GM10266 (cell line): ENCODE measurements at regions not wholly inside any gene's neighbourhood (a gene's known extent, or its start where the extent isn't known, plus 50 kb on each side); places are given as distances from the start of the nearest gene placed in this dataset.
A peak's percentile ranks its signal among the peaks of the same experiment; 100 is the strongest.

Experiments used
- DNase-seq: peaks from one replicate; pipeline ENCODE4 v3.0.0; 2012; ENCODE audit errors: extremely low spot score
- TF ChIP-seq, protein P1 (sequence below): IDR thresholded peaks from 2 replicates; pipeline ENCODE4 v1.5.1; 2012; ENCODE audit warnings: mild to moderate bottlenecking, low read depth; ENCODE audit not compliant: control insufficient read depth, insufficient read depth; ENCODE audit errors: missing control alignments

GRCh38 chr1:199151634-199152425 is 513.0 kb downstream of the PTPRC start:
- TF ChIP-seq, protein P1, sequence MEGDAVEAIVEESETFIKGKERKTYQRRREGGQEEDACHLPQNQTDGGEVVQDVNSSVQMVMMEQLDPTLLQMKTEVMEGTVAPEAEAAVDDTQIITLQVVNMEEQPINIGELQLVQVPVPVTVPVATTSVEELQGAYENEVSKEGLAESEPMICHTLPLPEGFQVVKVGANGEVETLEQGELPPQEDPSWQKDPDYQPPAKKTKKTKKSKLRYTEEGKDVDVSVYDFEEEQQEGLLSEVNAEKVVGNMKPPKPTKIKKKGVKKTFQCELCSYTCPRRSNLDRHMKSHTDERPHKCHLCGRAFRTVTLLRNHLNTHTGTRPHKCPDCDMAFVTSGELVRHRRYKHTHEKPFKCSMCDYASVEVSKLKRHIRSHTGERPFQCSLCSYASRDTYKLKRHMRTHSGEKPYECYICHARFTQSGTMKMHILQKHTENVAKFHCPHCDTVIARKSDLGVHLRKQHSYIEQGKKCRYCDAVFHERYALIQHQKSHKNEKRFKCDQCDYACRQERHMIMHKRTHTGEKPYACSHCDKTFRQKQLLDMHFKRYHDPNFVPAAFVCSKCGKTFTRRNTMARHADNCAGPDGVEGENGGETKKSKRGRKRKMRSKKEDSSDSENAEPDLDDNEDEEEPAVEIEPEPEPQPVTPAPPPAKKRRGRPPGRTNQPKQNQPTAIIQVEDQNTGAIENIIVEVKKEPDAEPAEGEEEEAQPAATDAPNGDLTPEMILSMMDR: no peak
- peak; percentile 4 for DNase-seq

DNA sequence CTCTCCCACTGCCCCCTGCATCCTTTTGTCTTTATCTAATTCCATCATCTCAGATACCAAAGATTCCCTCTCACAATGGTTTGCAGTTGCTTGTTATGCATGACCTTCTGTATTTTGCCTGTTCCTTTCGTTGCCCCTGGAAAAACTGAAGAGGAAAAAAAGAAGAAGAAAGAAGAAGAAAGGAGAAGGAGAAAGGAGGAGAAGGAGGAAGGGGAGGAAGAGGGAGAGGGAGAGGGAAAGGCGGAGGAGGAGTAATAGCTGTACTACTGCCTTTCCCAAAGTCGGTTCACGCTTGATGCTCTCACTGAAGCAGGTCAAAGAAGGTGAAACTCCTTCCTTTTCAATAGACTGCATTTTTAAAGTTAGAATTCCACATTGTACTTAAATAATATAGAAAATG is 513.8 kb downstream of the PTPRC start:
- DNase-seq: no peak

DNA sequence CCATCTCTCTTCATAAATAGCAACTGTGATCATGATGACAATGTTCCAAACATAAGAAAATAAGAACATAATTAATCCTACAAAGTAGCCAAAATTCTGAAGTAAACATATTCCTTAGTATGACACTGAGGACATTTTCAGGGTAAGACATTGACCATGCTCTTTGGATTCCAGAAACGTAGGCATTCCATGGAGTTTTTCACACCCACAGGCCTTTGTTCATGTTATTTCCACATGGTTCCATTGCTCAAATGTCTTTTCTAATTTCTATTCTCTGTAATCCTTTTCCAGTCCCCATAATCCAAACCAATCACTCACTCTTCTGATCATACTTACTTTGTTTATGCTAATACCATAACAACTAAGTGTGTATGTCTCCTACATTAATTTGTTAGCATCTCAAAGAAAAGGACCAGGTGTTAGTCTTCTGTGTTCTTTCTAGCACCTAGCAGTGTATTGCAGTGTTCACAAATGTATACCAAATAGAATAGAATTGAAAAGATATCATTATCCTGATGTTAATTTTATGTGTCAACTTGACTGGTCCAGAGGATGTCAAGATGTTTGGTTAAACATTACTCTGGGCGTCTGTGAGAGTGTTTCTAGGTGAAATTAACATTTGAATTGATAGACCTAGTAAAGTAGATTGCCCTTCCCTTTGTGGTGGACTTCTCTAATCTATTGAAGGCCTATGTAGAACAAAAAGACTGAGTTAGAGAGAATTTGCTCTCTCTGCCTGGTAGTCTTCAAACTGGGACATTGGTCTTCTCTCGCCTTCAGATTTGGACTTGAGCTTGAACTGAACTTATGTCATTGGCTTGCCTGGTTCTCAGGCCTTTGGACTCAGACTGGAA is 516.6 kb downstream of the PTPRC start:
- DNase-seq: no peak
- TF ChIP-seq, protein P1: no peak

More for the DNA sequence above, 513.8 kb downstream of the PTPRC start:
- TF ChIP-seq, protein P1: no peak

- no peak for DNase-seq
- TF ChIP-seq, protein P1: no peak
Observed at GRCh38 chr1:199157494-199157893, 518.7 kb downstream of the PTPRC start.

DNA sequence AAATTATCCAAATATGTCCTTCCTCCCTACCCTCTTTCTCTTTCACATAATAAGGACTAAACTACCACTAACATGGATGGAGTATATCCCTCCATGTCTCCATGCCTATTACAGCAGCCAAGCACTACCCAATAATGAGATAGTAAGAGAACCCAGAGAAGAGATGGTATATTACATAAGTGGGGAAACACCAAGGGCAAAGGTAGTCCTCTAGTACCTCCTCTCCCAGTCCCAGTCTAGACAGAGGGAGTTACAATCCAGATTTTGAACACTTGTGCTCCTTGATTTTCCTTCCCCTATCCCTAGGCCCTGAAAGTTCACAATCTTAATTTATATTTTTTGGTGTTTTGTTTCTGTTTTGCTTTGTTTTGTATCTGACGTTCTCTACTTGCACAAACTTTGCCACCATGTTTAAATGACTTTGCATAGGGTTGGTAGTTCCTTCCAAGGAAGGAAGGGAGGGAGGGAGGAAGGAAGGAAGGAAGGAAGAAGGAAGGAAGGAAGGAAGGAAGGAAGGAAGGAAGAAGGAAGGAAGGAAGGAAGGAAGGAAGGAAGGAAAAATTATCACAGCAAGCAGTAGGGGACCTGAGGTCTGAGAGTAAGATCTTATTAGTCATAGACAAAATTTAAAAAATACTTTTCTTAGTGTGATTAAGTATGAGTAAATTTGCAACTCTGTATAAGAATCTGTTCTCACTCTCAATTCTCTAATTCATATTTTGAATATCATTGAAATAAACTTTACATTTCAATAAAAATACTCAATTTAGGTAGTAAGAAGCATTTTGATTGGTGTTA is 521.9 kb downstream of the PTPRC start:
- TF ChIP-seq, protein P1: no peak
- DNase-seq: no peak

- TF ChIP-seq, protein P1: no peak
- DNase-seq: no peak
Observed at GRCh38 chr1:199161319-199161680, 522.5 kb downstream of the PTPRC start.
